ENCODE measurements at regions not wholly inside any gene's neighbourhood (a gene's known extent, or its start where the extent isn't known, plus 50 kb on each side); places are given as distances from the start of the nearest gene placed in this dataset.

GRCh38 chr2:32895424-32895823 lies 51.3 kb upstream of the LTBP1 start:
- FAIRE-seq, result no peak
- Histone ChIP-seq H3K9ac (ENCODE audit: low read length in 3 of 3) (no peak overlapping the region), H3K27me3 (ENCODE audit: control insufficient read depth, insufficient read depth, low read length) (no peaks in the 10 kb centered on the region), H3K4me1 (ENCODE audit: control insufficient read depth in 2 of 3, insufficient read depth in 2 of 3, low read depth in 1 of 3, low read length in 3 of 3) (no peaks in the 10 kb centered on the region), H3K9me3 (ENCODE audit: control insufficient read depth in 2 of 3, insufficient read depth in 1 of 3, low read length in 3 of 3) (no peaks in the 10 kb centered on the region), H3K36me3 (ENCODE audit: control insufficient read depth in 2 of 3, insufficient read depth in 3 of 3, low read length in 3 of 3) (no peaks in the 10 kb centered on the region), H3K4me3 (ENCODE audit: low read length in 3 of 3) (no peak overlapping the region), H3K27ac (ENCODE audit: low read depth in 2 of 2, low read length in 2 of 2) (no peak overlapping the region)
- intact Hi-C loops (cut with DNase I), result no loop called here
- TF ChIP-seq CTCF (IDR thresholded peaks at IDR 0.05; ENCODE audit: borderline replicate concordance, extremely low read depth, insufficient read depth), result no peak
- DNase-seq, result no peak
